ENCODE measurements at regions not wholly inside any gene's neighbourhood (a gene's known extent, or its start where the extent isn't known, plus 50 kb on each side); places are given as distances from the start of the nearest gene placed in this dataset.

GRCh38 chr6:155993240-155993639, 537.6 kb upstream of the NOX3 start:
- no peaks in the 10 kb centered on the region for H3K9me3 ChIP-seq (ENCODE audit: control insufficient read depth, low read depth, low read length)
- H3K9ac ChIP-seq (ENCODE audit: low read length), result no peak overlapping the region
- H3K4me1 ChIP-seq (ENCODE audit: control insufficient read depth, low read depth, low read length), result no peaks in the 10 kb centered on the region
- no peak overlapping the region for H3K27ac ChIP-seq (ENCODE audit: low read length)
- H3K36me3 ChIP-seq (ENCODE audit: control insufficient read depth, low read depth, low read length), result no peaks in the 10 kb centered on the region
- no peaks in the 10 kb centered on the region for H3K27me3 ChIP-seq (ENCODE audit: control insufficient read depth, insufficient read depth, low read length)
- H3K4me3 ChIP-seq (ENCODE audit: low read length), result no peak overlapping the region

- Histone ChIP-seq H3K4me1 (ENCODE audit: control insufficient read depth, low read depth, low read length) (no peaks in the 10 kb centered on the region), H3K4me3 (ENCODE audit: low read length) (no peak overlapping the region), H3K36me3 (ENCODE audit: control insufficient read depth, low read depth, low read length) (no peaks in the 10 kb centered on the region), H3K9ac (ENCODE audit: low read length) (no peak overlapping the region), H3K27me3 (ENCODE audit: control insufficient read depth, insufficient read depth, low read length) (no peaks in the 10 kb centered on the region), H3K9me3 (ENCODE audit: control insufficient read depth, low read depth, low read length) (no peaks in the 10 kb centered on the region), H3K27ac (ENCODE audit: low read length) (no peak overlapping the region)
Observed at GRCh38 chr6:155985660-155986138, 530.1 kb upstream of the NOX3 start.

GRCh38 chr6:155980768-155981079, 525.1 kb upstream of the NOX3 start:
- H3K27me3 ChIP-seq (ENCODE audit: control insufficient read depth, insufficient read depth, low read length), result no peaks in the 10 kb centered on the region
- H3K9me3 ChIP-seq (ENCODE audit: control insufficient read depth, low read depth, low read length), result no peaks in the 10 kb centered on the region
- H3K4me1 ChIP-seq (ENCODE audit: control insufficient read depth, low read depth, low read length), result no peaks in the 10 kb centered on the region
- no peak overlapping the region for H3K9ac ChIP-seq (ENCODE audit: low read length)
- H3K4me3 ChIP-seq (ENCODE audit: low read length), result no peak overlapping the region
- no peaks in the 10 kb centered on the region for H3K36me3 ChIP-seq (ENCODE audit: control insufficient read depth, low read depth, low read length)
- H3K27ac ChIP-seq (ENCODE audit: low read length), result no peak overlapping the region

GRCh38 chr6:155980014-155980767, 524.6 kb upstream of the NOX3 start:
- no peaks in the 10 kb centered on the region for H3K27me3 ChIP-seq (ENCODE audit: control insufficient read depth, insufficient read depth, low read length)
- no peaks in the 10 kb centered on the region for H3K9me3 ChIP-seq (ENCODE audit: control insufficient read depth, low read depth, low read length)
- H3K36me3 ChIP-seq (ENCODE audit: control insufficient read depth, low read depth, low read length), result no peaks in the 10 kb centered on the region
- H3K9ac ChIP-seq (ENCODE audit: low read length), result no peak overlapping the region
- H3K4me1 ChIP-seq (ENCODE audit: control insufficient read depth, low read depth, low read length), result no peaks in the 10 kb centered on the region
- H3K27ac ChIP-seq (ENCODE audit: low read length), result no peak overlapping the region
- no peak overlapping the region for H3K4me3 ChIP-seq (ENCODE audit: low read length)

DNA sequence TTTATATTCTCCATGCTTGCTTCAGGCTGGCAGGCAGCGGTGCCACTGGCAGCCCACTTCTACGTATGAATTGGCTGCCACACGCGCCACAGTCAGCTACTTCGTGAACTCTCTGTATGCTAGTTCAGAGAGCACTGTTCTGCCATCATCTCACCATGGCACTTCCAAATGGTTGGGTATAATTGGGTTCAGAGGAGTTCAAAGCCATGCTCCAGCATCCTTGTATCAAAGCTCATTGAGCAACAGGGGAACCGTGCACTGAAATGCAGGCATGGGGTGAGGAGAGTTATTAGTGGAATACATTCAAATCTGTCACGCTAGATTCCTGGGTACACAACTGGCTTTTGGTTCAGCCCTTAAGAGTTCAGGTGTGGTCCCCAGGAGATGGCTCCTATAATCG, 519.9 kb upstream of the NOX3 start:
- no peaks in the 10 kb centered on the region for H3K27me3 ChIP-seq (ENCODE audit: control insufficient read depth, insufficient read depth, low read length)

DNA sequence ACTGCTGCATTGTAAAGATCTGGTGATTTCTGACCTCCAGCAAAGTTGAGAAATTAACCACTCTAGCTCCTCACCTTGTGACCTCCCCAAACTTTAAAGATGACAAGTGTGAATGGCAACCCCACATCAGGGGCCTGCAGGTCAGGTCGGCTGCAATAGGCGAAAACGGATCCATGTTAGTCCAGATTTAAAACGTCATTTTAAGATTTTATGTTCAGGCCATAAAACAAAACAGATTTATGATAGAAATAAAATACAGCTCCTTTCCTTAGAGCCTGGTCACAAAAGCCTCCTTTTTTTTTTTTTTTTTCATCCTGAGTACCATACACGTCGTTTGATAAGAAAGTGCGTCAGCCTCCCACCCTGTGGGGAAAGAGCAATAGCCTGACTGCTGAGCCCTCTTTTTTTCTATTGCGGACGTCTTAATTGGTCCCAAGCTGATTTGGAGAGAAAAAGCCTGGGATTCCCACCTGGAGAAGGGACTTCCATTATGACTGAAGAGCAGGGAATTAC, 519.2 kb upstream of the NOX3 start:
- H3K9ac ChIP-seq (ENCODE audit: low read length), result no peak overlapping the region

More for the DNA sequence above, 519.9 kb upstream of the NOX3 start:
- Histone ChIP-seq H3K4me1 (ENCODE audit: control insufficient read depth, low read depth, low read length) (no peaks in the 10 kb centered on the region), H3K27ac (ENCODE audit: low read length) (no peak overlapping the region), H3K9ac (ENCODE audit: low read length) (no peak overlapping the region), H3K4me3 (ENCODE audit: low read length) (no peak overlapping the region), H3K9me3 (ENCODE audit: control insufficient read depth, low read depth, low read length) (no peaks in the 10 kb centered on the region), H3K36me3 (ENCODE audit: control insufficient read depth, low read depth, low read length) (no peaks in the 10 kb centered on the region)

GRCh38 chr6:155974359-155974758, 518.7 kb upstream of the NOX3 start:
- Histone ChIP-seq H3K9ac (ENCODE audit: low read length) (no peak overlapping the region), H3K9me3 (ENCODE audit: control insufficient read depth, low read depth, low read length) (no peaks in the 10 kb centered on the region), H3K4me1 (ENCODE audit: control insufficient read depth, low read depth, low read length) (no peaks in the 10 kb centered on the region), H3K27me3 (ENCODE audit: control insufficient read depth, insufficient read depth, low read length) (no peaks in the 10 kb centered on the region), H3K36me3 (ENCODE audit: control insufficient read depth, low read depth, low read length) (no peaks in the 10 kb centered on the region), H3K4me3 (ENCODE audit: low read length) (no peak overlapping the region), H3K27ac (ENCODE audit: low read length) (no peak overlapping the region)

More for the DNA sequence above, 519.2 kb upstream of the NOX3 start:
- Histone ChIP-seq H3K27me3 (ENCODE audit: control insufficient read depth, insufficient read depth, low read length) (no peaks in the 10 kb centered on the region), H3K9me3 (ENCODE audit: control insufficient read depth, low read depth, low read length) (no peaks in the 10 kb centered on the region), H3K36me3 (ENCODE audit: control insufficient read depth, low read depth, low read length) (no peaks in the 10 kb centered on the region), H3K27ac (ENCODE audit: low read length) (no peak overlapping the region), H3K4me3 (ENCODE audit: low read length) (no peak overlapping the region), H3K4me1 (ENCODE audit: control insufficient read depth, low read depth, low read length) (no peaks in the 10 kb centered on the region)

DNA sequence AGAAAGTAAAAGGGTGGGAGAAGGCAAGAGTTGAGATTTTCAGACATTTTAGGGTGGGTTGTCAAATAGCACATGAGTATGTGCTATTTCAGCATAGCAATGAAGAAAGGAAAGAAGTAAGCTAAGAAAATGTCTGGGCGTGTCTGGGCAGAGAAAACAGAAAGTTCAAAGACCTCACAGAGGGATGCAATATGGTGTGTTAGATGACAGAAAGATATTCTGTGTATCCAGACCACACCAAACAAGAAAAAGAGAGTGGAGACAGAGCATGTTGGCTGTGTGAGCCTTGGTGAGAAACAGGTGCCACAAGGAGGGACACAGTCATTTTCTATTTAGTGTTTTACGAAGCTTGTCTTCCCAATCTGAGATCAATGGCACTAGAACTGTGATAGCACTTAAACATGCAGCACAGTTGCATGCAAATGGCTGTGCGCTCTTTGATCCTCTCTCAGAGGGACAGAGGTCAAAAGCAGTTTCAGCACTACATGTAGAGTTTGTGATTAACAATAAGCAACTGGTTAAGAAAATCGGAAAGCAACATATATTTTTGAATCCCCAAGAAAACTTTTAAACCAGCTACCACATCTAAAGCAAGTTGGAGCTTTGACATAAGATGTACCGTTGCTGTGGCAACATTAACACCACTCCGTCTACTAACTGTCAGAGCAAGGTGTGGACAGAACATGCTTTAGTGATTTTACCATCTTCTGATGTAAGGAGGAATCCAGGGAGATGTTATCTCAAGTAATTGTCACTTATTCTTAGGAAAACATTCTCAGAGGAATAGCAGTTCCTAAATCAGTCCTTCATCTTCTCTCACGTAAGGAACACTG, 515.5 kb upstream of the NOX3 start:
- Histone ChIP-seq H3K36me3 (ENCODE audit: control insufficient read depth, low read depth, low read length) (no peaks in the 10 kb centered on the region), H3K27ac (ENCODE audit: low read length) (no peak overlapping the region), H3K9ac (ENCODE audit: low read length) (no peak overlapping the region), H3K4me1 (ENCODE audit: control insufficient read depth, low read depth, low read length) (no peaks in the 10 kb centered on the region), H3K27me3 (ENCODE audit: control insufficient read depth, insufficient read depth, low read length) (no peaks in the 10 kb centered on the region), H3K4me3 (ENCODE audit: low read length) (no peak overlapping the region), H3K9me3 (ENCODE audit: control insufficient read depth, low read depth, low read length) (no peaks in the 10 kb centered on the region)

DNA sequence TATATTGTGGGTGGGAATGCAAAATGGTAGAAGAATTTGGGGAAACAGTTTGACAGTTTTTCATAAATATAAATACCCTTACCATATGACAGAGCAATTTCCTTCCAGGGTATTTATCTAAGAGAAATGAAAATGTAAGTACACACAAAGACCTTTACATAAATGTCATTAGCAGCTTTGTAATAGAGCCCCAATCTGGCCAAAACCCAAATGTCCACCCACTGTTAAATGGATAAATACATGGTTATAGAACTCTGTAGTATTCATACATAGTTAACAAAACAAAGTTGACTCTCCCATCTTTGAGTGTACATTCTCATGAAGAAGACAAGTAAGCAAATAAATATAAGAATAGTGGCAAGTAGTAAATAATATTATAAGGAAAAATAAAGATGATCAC, 514.8 kb upstream of the NOX3 start:
- no peak overlapping the region for H3K9ac ChIP-seq (ENCODE audit: low read length)
- H3K9me3 ChIP-seq (ENCODE audit: control insufficient read depth, low read depth, low read length), result no peaks in the 10 kb centered on the region
- H3K4me1 ChIP-seq (ENCODE audit: control insufficient read depth, low read depth, low read length), result no peaks in the 10 kb centered on the region
- H3K27ac ChIP-seq (ENCODE audit: low read length), result no peak overlapping the region
- H3K36me3 ChIP-seq (ENCODE audit: control insufficient read depth, low read depth, low read length), result no peaks in the 10 kb centered on the region
- H3K4me3 ChIP-seq (ENCODE audit: low read length), result no peak overlapping the region
- H3K27me3 ChIP-seq (ENCODE audit: control insufficient read depth, insufficient read depth, low read length), result no peaks in the 10 kb centered on the region

GRCh38 chr6:155968921-155969320, 513.3 kb upstream of the NOX3 start:
- Histone ChIP-seq H3K27ac (ENCODE audit: low read length) (no peak overlapping the region), H3K4me1 (ENCODE audit: control insufficient read depth, low read depth, low read length) (no peaks in the 10 kb centered on the region), H3K27me3 (ENCODE audit: control insufficient read depth, insufficient read depth, low read length) (no peaks in the 10 kb centered on the region), H3K36me3 (ENCODE audit: control insufficient read depth, low read depth, low read length) (no peaks in the 10 kb centered on the region), H3K9me3 (ENCODE audit: control insufficient read depth, low read depth, low read length) (no peaks in the 10 kb centered on the region), H3K9ac (ENCODE audit: low read length) (no peak overlapping the region), H3K4me3 (ENCODE audit: low read length) (no peak overlapping the region)

DNA sequence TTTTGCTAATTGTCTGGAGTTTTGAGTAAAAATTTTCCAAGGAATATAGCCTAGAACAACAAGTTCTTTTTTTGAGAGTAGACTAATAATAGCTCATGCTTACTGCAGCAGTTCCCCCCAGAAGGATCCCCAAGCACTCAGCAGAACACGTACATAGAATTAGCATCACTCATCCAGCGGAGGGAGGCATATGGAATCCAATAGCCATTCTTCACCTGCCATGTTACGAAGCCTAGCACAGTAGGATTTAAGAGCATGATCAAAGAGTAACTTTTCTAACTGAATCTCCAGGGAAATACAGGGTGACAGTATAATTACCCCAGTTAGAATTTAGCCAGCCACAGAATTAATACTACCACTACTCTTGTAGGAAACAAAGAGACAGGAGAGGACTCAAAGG, 511.7 kb upstream of the NOX3 start:
- no peak overlapping the region for H3K9ac ChIP-seq (ENCODE audit: low read length)
- no peak overlapping the region for H3K4me3 ChIP-seq (ENCODE audit: low read length)
- no peak overlapping the region for H3K27ac ChIP-seq (ENCODE audit: low read length)
- H3K27me3 ChIP-seq (ENCODE audit: control insufficient read depth, insufficient read depth, low read length), result no peaks in the 10 kb centered on the region
- H3K9me3 ChIP-seq (ENCODE audit: control insufficient read depth, low read depth, low read length), result no peaks in the 10 kb centered on the region
- H3K4me1 ChIP-seq (ENCODE audit: control insufficient read depth, low read depth, low read length), result no peaks in the 10 kb centered on the region
- no peaks in the 10 kb centered on the region for H3K36me3 ChIP-seq (ENCODE audit: control insufficient read depth, low read depth, low read length)

All from iPS-18a (cell line).